ENCODE measurements at regions not wholly inside any gene's neighbourhood (a gene's known extent, or its start where the extent isn't known, plus 50 kb on each side); places are given as distances from the start of the nearest gene placed in this dataset.

DNA sequence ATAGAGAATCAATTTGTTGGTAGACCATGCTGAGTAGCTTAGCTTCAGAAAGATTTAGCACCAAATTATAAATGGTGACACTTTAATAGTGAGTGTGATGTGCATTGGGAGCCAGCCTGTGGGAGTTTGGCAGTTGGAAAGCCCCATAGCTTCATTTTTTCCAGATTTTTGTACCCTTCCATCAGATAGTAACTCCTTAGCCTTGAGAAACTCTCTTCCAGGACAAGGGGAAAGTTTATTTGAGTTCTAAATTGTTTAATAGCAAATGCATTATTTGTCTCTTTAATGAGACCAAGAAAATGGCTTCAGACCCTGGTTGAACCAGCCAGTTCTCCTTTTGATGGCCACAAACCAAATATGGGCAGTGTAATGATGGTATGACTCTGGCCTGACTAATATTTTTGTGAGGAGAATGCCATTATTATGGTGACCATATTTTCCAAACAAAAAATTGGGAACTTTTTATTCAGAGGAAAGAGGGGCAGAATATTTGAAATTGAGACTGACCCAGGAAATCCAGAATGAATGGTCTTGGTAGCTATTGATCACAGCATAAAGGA, 49.8 kb downstream of the PLCE1 start:
- H3K4me1 Mint-ChIP-seq = no peaks in the 10 kb centered on the region
- CTCF ChIA-PET = no interaction called here
- no peak overlapping the region for H3K27ac Mint-ChIP-seq

GRCh38 chr10:94046098-94046497, 52.4 kb downstream of the PLCE1 start:
- CTCF ChIA-PET = no interaction called here
- no peaks in the 10 kb centered on the region for H3K4me1 Mint-ChIP-seq
- H3K4me3 Mint-ChIP-seq = no peak overlapping the region
- no peaks in the 10 kb centered on the region for H3K9me3 Mint-ChIP-seq
- H3K27me3 Mint-ChIP-seq = no peaks in the 10 kb centered on the region
- DNase-seq = no peak
- H3K27ac Mint-ChIP-seq = no peak overlapping the region
- no peaks in the 10 kb centered on the region for H3K36me3 Mint-ChIP-seq

More for the DNA sequence above, 49.8 kb downstream of the PLCE1 start:
- H3K36me3 Mint-ChIP-seq = no peaks in the 10 kb centered on the region
- DNase-seq = no peak
- H3K4me3 Mint-ChIP-seq = no peak overlapping the region
- no peaks in the 10 kb centered on the region for H3K27me3 Mint-ChIP-seq
- H3K9me3 Mint-ChIP-seq = no peaks in the 10 kb centered on the region

DNA sequence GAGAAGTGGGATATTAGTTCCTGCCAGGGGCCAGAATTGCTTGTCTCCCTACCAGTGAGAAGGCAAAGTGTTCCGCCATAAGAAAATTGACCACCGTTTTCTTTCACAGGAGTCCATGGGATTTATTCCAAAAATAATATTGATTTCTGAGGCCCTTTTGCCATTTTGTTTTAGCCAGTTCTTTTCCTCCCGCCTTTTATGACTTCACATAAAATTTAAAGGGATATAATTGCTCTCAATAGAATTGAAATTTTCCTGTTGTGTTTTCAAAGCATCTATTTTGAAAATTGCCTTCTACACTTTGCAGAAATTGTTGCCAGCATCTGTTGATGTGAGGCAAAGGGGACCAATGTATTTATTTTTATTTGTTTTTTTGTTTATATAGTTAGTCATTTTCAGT, 53.6 kb downstream of the PLCE1 start:
- Mint-ChIP-seq H3K27me3 (no peaks in the 10 kb centered on the region), H3K4me1 (no peaks in the 10 kb centered on the region), H3K36me3 (no peaks in the 10 kb centered on the region), H3K27ac (no peak overlapping the region), H3K4me3 (no peak overlapping the region), H3K9me3 (no peaks in the 10 kb centered on the region)
- CTCF ChIA-PET = no interaction called here
- DNase-seq = no peak

DNA sequence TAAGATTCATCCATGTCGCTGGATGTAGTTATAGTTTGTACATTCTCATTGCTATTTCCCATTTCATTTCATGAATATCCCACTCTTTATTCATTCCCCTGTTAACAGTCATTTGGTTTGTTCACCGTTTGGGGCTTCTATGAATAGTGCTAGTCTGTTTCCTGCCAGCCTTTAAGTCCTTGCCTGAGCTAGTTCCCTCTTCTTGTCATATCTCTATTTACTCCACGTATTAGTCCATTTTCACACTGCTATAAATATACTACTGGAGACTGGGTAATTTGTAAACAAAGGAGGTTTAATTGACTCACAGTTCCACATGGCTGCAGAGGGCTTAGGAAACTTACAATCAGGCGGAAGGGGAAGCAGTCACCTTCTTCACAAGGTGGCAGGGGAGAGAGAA, 56.2 kb downstream of the PLCE1 start:
- Mint-ChIP-seq H3K36me3 (no peaks in the 10 kb centered on the region), H3K4me3 (no peak overlapping the region), H3K4me1 (no peaks in the 10 kb centered on the region), H3K27ac (no peak overlapping the region), H3K27me3 (no peaks in the 10 kb centered on the region), H3K9me3 (no peaks in the 10 kb centered on the region)
- no peak for DNase-seq
- CTCF ChIA-PET = no interaction called here

GRCh38 chr10:94052281-94052680, 58.5 kb downstream of the PLCE1 start:
- Mint-ChIP-seq H3K27me3 (no peaks in the 10 kb centered on the region), H3K4me3 (no peak overlapping the region)

GRCh38 chr10:94052866-94053791, 59.4 kb downstream of the PLCE1 start:
- H3K36me3 Mint-ChIP-seq = no peaks in the 10 kb centered on the region
- no peaks in the 10 kb centered on the region for H3K27me3 Mint-ChIP-seq
- no peak for DNase-seq
- no peaks in the 10 kb centered on the region for H3K4me1 Mint-ChIP-seq
- H3K9me3 Mint-ChIP-seq = no peaks in the 10 kb centered on the region
- CTCF ChIA-PET = no interaction called here
- no peak overlapping the region for H3K4me3 Mint-ChIP-seq
- H3K27ac Mint-ChIP-seq = no peak overlapping the region

More at GRCh38 chr10:94052281-94052680, 58.5 kb downstream of the PLCE1 start:
- no peak overlapping the region for H3K27ac Mint-ChIP-seq
- no peaks in the 10 kb centered on the region for H3K4me1 Mint-ChIP-seq
- no peak for DNase-seq
- H3K36me3 Mint-ChIP-seq = no peaks in the 10 kb centered on the region
- CTCF ChIA-PET = no interaction called here
- no peaks in the 10 kb centered on the region for H3K9me3 Mint-ChIP-seq

DNA sequence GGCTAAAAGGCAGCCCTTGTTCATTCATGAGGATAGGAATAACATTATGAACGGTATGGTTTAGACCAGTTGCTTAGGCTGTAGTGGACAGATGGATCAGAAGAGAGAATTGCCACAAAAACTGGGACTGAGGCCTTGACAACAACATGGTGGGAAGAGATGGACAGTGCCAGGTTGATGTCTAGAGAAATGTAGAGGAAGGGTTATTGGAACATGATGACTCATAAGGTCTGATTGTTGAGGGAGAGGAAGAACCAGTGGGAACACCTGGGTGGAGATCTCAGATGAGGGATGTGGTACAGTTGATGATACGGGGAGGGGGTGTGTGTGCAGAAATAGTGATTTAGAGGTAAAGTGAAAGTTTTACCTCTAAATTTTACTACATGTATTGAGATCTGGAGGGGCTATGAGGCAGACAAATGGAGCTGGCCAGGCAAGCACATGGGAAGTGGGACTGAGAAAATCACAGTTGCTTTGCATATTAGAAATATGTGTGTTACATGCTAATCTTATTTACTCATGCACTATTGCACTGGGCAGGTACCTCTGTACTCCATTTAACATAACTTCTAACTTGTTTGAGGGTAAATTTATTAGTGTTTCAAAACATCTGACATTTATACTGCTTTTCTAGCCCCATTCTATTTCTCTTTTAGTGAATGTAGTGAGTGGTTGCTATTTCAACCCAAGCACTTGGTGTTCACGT, 65.6 kb downstream of the PLCE1 start:
- H3K4me3 Mint-ChIP-seq = no peak overlapping the region
- CTCF ChIA-PET = no interaction called here
- no peaks in the 10 kb centered on the region for H3K9me3 Mint-ChIP-seq
- DNase-seq = no peak
- no peak overlapping the region for H3K27ac Mint-ChIP-seq
- no peaks in the 10 kb centered on the region for H3K4me1 Mint-ChIP-seq
- no peaks in the 10 kb centered on the region for H3K27me3 Mint-ChIP-seq
- H3K36me3 Mint-ChIP-seq = no peaks in the 10 kb centered on the region

GRCh38 chr10:94061026-94061425, 67.3 kb downstream of the PLCE1 start:
- Mint-ChIP-seq H3K9me3 (no peaks in the 10 kb centered on the region), H3K36me3 (no peaks in the 10 kb centered on the region), H3K4me3 (no peak overlapping the region), H3K4me1 (no peaks in the 10 kb centered on the region), H3K27ac (no peak overlapping the region), H3K27me3 (no peaks in the 10 kb centered on the region)
- no peak for DNase-seq
- CTCF ChIA-PET = no interaction called here

- H3K4me1 Mint-ChIP-seq = no peaks in the 10 kb centered on the region
- no peaks in the 10 kb centered on the region for H3K27me3 Mint-ChIP-seq
- DNase-seq = no peak
- H3K36me3 Mint-ChIP-seq = no peaks in the 10 kb centered on the region
- no peak overlapping the region for H3K4me3 Mint-ChIP-seq
- H3K9me3 Mint-ChIP-seq = no peaks in the 10 kb centered on the region
- no peak overlapping the region for H3K27ac Mint-ChIP-seq
- CTCF ChIA-PET = no interaction called here
These were observed 68.9 kb downstream of the PLCE1 start for GRCh38 chr10:94062611-94063010.

DNA sequence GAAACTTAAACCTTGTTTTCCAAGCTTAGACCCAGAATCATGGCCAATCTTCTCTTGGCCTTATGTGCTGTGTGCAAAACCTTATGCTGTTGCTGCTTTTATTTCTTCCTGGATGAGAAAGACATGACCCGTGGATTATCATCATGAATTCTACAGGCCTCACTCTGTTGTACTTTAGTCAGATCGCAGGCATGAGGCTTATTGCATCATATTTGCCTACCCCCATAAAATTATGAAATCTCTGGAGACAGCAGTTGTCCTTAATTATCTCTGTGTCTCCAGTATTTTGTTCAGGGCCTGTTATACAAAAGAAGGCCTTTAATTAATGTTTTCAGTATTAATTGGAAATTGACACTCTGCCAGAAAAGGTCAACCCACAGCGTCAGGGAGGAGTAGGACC, 71.6 kb downstream of the PLCE1 start:
- DNase-seq = no peak
- H3K36me3 Mint-ChIP-seq = no peaks in the 10 kb centered on the region
- H3K27me3 Mint-ChIP-seq = no peaks in the 10 kb centered on the region
- no peaks in the 10 kb centered on the region for H3K4me1 Mint-ChIP-seq
- H3K9me3 Mint-ChIP-seq = no peaks in the 10 kb centered on the region
- H3K4me3 Mint-ChIP-seq = no peak overlapping the region
- H3K27ac Mint-ChIP-seq = no peak overlapping the region
- CTCF ChIA-PET = no interaction called here

- H3K4me3 Mint-ChIP-seq = no peak overlapping the region
- H3K27ac Mint-ChIP-seq = no peak overlapping the region
- H3K9me3 Mint-ChIP-seq = no peaks in the 10 kb centered on the region
- H3K4me1 Mint-ChIP-seq = no peaks in the 10 kb centered on the region
- H3K27me3 Mint-ChIP-seq = no peaks in the 10 kb centered on the region
- H3K36me3 Mint-ChIP-seq = no peaks in the 10 kb centered on the region
- CTCF ChIA-PET = no interaction called here
- no peak for DNase-seq
These were observed 72.1 kb downstream of the PLCE1 start for GRCh38 chr10:94065787-94066186.

DNA sequence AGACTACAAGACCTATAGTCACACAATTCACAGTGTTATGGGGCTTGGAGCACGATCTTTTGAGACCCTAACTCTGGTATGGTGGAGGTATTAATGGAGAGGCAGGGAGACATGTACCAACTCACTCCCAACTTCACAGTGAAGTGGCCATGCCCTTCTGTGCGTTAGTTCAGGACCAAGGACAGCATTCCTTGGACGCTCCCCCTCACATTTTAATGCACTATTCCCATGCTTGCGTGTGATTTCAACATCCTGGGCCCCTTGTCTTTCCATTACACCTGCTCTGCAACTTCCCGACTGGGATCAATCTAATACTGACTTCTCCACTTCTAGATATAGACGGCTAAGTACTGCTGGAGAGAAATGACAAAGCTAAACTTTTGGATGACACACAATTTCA, 72.7 kb downstream of the PLCE1 start:
- Mint-ChIP-seq H3K27me3 (no peaks in the 10 kb centered on the region), H3K4me1 (no peaks in the 10 kb centered on the region), H3K9me3 (no peaks in the 10 kb centered on the region), H3K27ac (no peak overlapping the region), H3K36me3 (no peaks in the 10 kb centered on the region), H3K4me3 (no peak overlapping the region)
- peak; percentile 22 for DNase-seq
- CTCF ChIA-PET = no interaction called here

- H3K27ac Mint-ChIP-seq = no peak overlapping the region
- H3K4me3 Mint-ChIP-seq = no peak overlapping the region
- H3K9me3 Mint-ChIP-seq = no peaks in the 10 kb centered on the region
- DNase-seq = no peak
- CTCF ChIA-PET = no interaction called here
- H3K36me3 Mint-ChIP-seq = no peaks in the 10 kb centered on the region
- H3K4me1 Mint-ChIP-seq = no peaks in the 10 kb centered on the region
- H3K27me3 Mint-ChIP-seq = no peaks in the 10 kb centered on the region
These were observed 76.2 kb downstream of the PLCE1 start for GRCh38 chr10:94069884-94070283.

DNA sequence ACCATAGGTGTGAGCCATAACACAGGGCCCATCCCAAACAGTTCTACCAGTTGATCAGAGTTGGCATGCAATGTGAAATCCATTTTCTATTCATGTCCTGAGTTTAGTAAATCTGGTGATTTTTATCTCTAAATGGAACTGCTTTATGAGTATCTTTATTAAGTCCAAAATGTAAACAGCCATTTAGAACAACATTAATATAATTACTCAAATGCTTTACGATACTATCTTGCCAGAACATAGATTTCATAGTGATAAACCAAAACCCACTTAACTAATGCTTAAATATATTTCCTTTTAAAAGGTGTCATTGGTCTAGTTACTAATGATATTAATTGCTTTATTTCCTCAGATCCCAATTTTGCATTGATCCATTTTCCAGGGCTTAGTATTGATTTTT, 80.7 kb downstream of the PLCE1 start:
- Mint-ChIP-seq H3K27ac (no peak overlapping the region), H3K4me1 (no peaks in the 10 kb centered on the region), H3K9me3 (no peaks in the 10 kb centered on the region), H3K4me3 (no peak overlapping the region), H3K27me3 (no peaks in the 10 kb centered on the region), H3K36me3 (no peaks in the 10 kb centered on the region)
- CTCF ChIA-PET = no interaction called here
- DNase-seq = no peak

GRCh38 chr10:94075506-94075905, 81.8 kb downstream of the PLCE1 start:
- H3K9me3 Mint-ChIP-seq = no peaks in the 10 kb centered on the region
- CTCF ChIA-PET = no interaction called here
- H3K27me3 Mint-ChIP-seq = no peaks in the 10 kb centered on the region
- no peaks in the 10 kb centered on the region for H3K36me3 Mint-ChIP-seq
- no peak overlapping the region for H3K4me3 Mint-ChIP-seq
- H3K27ac Mint-ChIP-seq = no peak overlapping the region
- no peaks in the 10 kb centered on the region for H3K4me1 Mint-ChIP-seq
- no peak for DNase-seq
